GM21423 (cell line): ENCODE measurements at regions not wholly inside any gene's neighbourhood (a gene's known extent, or its start where the extent isn't known, plus 50 kb on each side); places are given as distances from the start of the nearest gene placed in this dataset.
"Not testable (repeated sequence)": the region's sequence is repeated elsewhere in the genome, so short reads cannot be mapped to it uniquely, and the experiment has no call there.

Source experiments
- ATAC-seq: cut with Tn5 transposase; IDR thresholded peaks from one replicate; pipeline ENCODE4 v1.9.1; 2021; ENCODE audit warnings: mild to moderate bottlenecking, moderate library complexity; ENCODE audit not compliant: unreplicated experiment

DNA sequence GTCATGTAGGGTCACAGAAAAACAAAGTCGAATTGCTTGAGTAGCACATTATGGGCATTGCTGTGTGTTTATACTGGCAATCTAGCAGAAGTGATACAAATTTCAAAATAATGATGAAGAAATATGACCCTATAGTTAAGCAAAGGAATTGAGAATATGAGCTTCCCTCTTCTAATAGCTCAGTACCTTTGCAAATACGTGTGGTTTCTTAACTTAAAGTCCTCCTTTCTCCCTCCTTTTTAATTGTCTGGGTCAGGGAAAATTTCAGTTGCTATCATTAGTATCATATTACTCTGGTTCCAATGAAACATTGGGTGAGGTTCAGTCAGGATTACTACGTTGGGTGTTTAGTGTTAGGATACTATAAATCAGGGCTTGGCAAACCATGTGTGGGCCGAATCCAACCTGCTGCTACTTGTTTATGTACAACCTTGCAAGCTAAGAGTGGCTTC is 166.8 kb upstream of the CARMIL1 start:
- ATAC-seq: no peak

DNA sequence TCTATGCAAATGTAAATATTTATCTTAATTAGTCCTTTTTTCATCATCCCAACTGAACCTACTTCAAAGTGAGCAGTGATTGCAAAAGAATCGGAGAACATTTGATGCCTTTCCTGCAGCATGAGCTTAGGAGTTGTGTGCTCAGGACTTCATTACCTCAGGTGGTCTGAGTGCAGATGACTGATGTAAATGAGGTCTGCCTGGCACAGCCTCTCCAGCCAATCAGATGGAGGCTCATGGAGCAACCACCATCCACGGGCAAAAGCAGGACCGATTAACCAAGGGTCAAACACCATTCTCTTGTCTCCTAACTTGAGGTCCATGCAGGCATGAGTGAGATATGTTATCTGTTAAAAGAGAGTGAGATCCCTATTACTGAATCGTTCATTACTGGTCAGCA is 165.7 kb upstream of the CARMIL1 start:
- ATAC-seq: no peak

DNA sequence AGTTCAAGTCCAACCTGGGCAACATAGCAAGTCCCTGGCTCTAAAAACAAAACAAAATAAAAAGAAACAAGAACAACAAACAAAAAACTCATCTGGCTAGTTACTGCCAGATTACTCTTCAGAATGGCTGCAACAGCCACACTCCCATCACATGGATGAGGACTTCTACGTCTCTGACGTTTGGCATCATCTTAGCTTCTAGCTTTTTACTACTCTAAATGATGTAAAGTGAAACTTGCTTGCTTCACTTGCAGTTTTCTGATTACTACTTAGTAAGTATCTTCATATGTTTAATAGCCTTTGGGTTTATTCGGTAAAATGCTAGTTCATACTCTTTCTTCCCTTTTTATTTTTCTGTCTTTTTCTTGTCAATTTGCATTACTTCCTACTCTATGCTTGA is 161.1 kb upstream of the CARMIL1 start:
- no peak for ATAC-seq

DNA sequence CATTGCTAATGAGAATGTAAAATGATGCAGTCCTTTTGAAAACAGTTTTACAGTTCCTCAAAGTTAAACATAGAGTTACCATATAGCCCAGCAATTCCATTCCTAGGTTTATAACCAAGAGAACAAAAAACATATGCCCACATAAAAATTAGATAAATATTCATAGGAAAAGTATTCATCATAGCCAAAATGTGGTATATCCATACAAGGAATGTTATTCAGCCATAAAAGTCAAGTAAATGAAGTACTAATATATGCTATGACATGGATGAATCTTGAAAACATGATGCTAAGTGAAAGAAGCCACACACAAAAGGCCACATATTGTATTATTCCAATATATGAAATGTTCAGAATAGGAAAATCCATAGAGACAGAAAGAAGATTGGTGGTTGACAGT is 158.0 kb upstream of the CARMIL1 start:
- no peak for ATAC-seq

DNA sequence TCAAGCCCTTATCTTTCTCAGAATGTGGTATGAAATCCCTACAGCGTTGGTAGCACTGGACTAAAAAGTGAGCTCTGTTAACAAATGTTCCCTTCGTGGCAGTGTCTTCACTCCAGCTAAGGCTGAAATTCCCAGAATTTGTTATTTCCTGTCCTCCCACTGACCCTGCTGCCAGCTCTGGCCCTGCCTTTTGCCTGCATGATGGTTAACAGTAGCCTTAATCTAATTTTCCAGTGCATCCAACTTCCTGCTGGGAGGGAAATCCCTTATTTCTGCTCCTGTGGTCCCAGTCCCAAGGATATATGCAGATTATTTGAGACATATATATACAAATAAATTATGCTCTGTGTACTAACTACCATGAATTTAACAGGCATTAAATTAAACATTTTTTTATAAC is 157.2 kb upstream of the CARMIL1 start:
- ATAC-seq: no peak

DNA sequence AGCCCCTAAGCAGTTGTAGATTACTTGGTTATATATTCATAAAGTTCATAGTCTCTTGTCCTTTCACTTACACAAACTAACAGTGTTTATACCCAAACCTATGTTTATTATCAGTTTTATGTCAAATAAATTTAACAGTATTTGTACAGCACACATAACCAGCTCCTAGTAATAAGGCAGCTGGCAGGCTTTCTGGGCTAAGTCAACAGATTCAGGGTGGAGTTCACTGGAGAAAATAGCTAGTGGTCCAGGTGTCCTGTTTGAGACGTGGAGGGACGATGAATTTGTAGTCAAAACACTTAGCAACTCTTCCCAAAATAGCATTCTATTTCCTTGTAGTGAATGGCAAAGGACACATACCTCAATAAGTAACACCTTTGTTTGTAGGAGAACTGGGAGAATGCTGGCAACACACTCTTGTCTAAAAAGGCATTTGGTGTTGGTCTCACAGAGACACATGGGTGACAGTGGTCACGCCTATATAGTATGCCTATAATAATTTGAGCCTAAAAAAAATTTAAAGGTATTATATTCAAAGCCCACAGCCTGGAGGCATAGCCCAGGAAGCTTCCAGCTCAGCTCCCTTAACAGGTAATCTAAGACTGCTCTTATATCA is 156.4 kb upstream of the CARMIL1 start:
- ATAC-seq: no peak

DNA sequence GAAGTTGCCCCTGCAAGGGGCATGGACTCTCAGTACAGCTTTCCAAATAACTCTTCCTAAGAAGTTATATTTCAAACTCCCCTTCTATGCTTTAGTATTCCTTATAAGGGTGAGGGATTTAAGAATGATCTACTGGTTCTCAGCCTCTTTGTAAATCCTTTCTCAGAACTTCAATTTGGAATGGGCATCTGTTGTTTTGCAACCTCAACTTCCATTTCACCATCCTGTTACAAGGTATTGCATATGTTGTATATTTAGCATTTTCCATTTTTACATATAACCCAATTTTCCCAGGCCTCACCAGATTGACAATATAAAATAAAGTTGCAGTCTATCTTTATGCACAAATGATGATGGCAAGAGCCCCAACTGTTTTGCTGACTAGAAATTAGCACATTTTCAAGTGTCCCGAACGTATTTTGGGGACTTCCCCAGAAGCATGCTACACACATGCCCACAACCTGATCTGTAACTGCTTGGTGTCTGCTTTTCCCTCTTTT is 154.9 kb upstream of the CARMIL1 start:
- no peak for ATAC-seq

DNA sequence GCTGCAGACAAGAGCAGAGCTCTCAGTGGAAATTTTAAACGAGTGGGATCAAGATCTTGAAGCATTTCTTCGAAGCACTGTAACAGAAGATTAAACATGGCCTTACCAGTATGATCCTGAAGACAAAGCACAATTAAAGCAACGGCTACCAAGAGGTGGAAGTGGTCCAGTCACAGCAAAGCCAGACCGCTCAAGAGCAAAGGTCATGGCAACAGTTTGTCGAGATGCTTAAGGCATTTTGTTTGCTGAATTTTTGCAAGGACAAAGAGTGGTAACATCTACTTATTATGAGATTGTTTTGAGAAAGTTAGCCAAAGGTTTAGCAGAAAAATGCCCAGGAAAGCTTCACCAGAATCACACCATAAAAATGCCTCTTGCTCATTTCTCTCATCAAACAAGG is 153.4 kb upstream of the CARMIL1 start:
- no peak for ATAC-seq

DNA sequence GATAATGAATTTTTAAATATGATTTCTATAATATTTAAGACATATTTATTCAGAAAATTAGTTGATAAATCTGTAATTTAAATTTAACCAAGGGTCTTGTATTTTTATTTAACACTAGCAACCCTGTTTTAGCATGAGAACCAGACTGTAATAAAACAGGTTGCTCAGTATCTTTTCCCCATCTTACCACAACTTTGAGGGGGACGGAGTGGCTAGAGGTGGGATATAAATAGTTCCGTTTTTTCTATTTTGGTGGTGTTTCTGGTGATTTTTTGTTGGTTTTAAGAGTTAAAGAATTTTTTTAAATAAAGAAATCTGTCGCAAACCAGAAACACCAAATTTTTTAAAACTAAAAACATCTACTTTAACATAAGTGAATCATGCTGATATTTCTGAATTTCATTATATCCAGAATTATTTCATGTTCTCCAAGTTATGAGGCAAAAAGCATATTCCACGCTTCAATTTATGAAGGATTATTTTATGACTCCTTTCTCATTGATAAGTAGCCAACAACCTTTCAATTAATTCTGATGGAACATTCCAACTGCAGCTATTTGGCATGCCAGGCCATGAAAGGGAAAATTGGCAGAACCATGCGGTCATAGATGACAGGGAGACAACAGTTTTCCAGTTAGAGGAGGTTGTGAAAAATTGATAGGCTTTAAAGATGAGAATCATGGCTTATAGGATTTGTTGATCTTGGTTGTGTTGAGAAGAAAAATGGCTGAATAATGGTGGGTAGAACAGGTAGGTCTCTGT is 151.9 kb upstream of the CARMIL1 start:
- no peak for ATAC-seq

DNA sequence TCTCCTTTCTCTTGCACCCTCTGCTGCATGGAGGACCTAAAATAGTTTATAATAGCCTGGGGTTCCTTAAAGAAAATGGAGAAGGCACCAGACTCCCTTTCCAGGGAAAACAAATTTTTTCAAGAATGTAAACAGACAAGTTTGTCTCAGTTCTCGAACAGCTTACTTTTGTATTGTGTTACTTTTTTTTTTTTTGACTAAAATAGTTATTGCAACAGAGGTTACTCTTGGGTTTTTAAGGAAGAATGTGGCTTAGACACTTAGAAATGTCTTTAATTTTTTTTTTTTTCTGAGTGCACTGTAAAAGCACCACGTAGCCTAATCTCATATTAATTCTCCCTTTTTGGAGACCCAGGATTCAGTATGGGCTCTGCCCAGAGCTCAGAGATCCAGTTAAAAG is 148.7 kb upstream of the CARMIL1 start:
- ATAC-seq: no peak

DNA sequence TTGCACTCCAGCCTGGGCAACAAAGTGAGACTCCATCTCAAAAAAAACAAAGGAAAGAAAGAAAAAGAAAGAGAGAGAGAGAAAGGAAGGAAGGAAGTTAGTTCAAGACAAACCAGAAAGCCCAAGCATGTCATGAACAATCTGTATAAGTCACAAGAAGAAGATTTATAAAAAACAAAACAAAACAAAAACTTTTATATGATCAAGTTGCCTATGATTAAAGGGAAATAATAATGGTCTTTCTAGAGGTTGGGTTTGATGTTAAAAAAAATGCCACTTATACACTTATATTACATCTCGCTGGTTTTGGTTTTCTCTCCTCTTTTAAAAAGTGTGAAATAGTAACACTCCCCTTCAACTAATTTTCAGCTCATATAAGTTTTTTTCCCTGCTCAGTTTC is 146.2 kb upstream of the CARMIL1 start:
- no peak for ATAC-seq

DNA sequence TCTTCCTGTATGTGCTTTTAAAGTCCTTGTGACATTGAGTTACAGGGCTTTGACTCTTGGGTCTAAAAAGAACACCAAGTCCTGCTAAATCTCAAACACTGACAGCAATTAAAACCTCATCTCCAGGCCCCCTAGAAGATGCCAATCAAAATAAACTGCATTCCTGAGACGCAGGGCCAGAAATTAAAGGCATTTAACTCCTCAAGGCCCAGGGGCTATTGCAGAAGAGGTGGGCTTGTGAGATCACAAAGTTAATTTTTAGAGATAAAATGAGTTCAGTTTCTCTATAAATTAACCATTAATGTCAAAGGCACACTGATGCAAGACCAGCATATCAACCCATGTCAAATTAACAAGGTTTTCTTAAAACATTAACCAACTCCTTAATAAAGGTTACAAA is 145.6 kb upstream of the CARMIL1 start:
- ATAC-seq: no peak

DNA sequence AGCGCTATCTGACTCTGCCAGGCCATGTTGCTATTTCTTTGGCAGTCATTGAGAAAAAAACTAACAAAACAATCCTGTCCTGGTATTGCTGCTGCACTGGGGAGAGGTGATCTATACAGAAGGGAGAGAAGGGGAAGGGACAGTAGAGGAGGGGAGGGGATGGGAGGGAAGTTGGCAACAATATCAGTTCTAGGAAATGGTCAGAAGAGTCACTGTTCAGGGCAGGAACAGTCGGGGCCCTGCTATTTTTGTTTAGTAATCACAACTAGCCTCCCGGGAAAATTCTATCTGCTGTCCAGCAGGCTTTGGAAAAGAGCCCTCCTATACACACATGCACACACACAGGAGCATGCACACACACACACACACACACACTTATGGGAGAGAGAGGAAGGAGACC is 142.3 kb upstream of the CARMIL1 start:
- no peak for ATAC-seq

DNA sequence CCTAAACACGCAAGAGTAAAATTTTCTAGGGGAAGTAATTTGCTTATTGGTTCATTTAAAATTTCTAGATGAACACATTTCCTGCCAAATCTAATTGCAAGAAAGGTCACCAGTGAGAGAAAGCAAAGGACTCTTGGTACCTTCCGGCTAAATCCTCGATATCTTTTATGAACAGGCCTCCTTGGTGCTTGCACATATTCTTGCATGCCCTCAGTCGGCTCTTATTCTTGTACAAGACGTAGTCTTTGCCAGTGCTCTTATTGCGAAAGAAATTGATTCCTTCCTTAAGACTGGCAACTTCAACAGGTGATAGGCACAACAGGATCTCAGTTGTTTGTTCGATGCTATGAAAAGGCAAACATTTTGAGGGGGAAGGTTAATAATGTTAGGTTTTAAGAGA is 141.7 kb upstream of the CARMIL1 start:
- no peak for ATAC-seq

DNA sequence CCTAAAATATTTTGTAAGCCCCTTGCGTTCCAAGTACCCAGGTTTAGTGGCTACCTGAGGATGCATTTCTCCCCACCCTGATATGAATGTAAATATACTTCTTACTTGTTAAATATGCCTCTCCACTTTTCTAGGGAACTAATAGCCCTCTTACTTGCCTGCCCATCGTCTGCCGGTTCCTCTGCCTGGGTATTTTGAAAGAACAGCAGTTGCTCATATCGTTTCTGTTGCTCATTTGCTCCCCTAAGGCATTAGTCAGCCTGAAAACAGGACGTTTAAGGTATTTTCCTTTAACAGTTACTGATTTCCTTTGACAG is 141.3 kb upstream of the CARMIL1 start:
- no peak for ATAC-seq

DNA sequence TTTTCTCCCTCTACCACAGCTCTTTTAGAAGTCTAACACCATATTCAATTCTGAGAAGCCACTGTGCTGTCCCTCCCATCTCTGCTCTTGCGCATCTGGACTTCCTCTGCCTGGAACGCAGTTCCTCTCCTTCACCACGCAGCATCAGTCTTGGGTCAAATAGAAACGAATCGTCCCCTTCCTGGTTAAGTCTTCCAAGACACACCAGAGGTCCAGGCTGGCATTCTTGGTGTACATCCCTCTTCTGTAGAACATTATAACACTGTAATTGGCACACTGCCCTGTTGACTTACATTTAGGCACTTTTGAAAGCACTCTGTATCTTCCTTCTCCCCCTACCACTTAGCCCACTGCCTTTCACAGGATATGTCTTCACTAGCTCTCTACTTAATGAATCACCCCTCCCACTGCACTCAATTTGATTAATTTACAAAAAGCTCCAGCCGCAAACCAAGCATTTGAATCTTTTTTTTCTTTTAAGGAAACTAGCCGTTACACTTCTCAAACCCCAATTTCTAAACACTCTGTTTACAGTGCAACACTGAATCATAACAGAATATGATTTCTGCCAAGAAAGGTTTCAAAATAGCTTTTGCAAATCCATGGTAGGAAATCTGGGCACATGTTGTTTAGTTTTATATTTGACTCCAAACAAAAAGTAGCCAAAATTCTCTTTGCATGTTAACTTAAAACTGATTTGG is 140.8 kb upstream of the CARMIL1 start:
- ATAC-seq: peak; percentile 86

DNA sequence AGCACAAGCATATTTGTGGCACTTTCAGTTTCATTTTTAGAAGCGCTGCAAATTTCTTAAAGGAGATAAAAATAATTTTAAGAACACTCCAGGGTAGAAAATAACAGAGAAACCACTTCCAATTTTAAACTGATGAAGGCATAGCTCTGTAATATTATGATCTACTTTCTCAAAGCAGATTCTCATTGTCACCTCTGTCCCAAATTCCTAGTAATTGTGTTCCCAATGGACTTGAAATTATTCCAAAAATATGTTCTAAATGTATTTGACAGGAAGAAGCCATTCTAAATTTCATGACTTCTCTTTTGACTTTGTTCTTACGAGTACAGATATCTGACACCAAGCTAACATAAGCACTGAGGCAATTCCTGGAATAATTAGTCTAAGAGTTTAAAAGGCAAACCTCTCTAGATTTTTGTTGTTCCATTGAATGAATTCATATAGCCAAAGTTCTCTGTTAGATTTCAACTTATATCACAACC is 140.2 kb upstream of the CARMIL1 start:
- peak; percentile 7 for ATAC-seq

DNA sequence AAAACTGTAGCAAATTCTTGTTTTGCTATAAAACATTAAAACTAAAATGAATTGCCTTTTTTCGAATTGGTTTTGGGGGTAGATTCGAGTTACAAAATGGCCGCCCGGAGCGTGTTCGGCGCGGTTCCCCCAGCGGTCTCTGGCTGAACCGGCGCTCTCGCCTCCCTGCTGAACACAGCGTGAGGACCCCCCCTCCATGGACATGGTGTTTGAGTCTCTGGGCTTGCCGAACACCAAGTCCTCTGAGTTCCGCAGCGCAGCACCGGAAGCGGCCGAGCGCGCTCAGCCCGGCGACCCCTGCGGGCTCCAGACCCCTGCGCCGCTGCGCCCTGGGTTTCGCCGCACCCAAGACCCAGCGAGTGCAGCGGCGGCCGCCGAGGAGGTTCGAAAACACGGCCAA is 139.6 kb upstream of the CARMIL1 start:
- not testable (repeated sequence) for ATAC-seq

DNA sequence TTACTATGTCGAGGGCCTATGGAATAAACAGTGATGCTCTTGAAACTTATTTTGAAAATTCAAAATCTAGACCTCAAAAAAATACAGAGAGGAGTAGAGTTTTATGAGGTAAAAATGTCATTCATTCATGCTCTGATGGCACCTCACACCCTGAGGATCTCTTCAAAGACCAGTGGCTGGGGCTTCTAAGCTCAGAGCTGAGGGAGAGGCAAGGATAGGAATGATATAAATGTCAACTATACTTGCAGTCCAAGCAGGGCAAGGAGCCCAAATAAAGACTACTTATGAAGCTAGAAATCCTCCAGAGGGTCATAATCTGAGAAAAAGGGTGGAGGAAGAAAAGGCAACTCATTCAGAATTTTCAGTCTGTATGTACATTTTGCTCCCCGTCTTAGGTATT is 136.7 kb upstream of the CARMIL1 start:
- no peak for ATAC-seq

DNA sequence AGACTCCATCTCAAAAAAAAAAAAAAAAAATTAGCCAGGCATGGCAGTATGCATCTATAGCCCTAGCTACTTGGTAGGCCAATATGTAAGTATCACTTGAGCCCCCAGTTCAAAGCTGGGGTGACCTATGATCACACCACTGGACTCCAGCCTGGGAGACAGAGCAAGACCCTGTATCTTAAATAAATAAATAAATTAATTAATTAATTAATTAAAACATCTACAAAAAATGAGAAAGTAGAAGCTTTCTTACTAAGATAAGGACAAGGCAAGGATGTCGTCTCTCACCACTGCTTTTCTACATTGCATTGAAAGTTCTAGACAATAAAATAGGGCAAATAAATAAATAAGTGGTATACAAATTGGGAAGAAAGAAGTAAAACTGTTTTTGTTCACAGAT is 134.3 kb upstream of the CARMIL1 start:
- no peak for ATAC-seq

DNA sequence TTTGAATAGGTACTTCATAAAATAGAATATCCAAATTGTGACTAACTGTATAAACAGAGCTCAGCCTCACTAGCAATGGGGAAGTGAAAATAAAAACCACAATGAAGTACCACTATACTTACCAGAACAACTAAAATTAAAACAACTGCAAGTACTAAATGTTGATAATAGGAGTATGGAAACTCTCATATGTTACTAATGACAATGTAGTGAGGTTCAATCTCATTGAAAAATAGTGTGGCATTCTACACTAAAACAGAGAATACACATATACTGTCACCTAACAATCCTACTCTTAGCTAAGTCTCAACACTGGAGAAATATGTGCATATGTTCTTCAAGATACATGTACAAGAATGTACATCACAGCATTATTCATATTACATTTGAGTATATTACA is 132.0 kb upstream of the CARMIL1 start:
- peak; percentile 99 for ATAC-seq

DNA sequence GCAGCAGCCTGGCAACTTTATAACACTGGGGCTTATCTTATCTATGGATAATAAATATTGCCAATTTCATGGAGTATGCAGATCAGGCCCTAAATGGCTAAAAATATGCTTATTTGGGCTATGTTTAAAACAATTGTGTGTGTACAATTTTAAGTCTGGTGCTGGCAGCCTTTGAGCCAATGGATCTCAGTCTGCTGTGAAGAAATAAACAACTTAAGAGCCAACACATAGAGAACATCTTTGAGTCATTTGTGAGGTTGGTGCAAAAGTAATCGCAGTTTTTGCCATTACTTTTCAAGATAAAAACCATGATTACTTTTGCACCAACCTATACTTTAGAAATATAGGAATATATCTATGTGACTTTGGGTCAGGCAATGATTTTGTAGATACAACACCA is 129.1 kb upstream of the CARMIL1 start:
- no peak for ATAC-seq
